ACC112 (cell line): ENCODE measurements at regions not wholly inside any gene's neighbourhood (a gene's known extent, or its start where the extent isn't known, plus 50 kb on each side); places are given as distances from the start of the nearest gene placed in this dataset.

Source experiments
- H2AFZ ChIP-seq: fragments of 200-600 bp; sonication (generic); one replicate; pipeline ENCODE4 v1.6.0; 2017; ENCODE audit warnings: antibody characterized with exemption, low read length; ENCODE audit not compliant: unreplicated experiment
- H3K27ac ChIP-seq: fragments of 200-600 bp; sonication (generic); 2 replicates; pipeline ENCODE4 v1.5.1; 2014; ENCODE audit warnings: low read depth, mild to moderate bottlenecking, antibody characterized with exemption, low read length, moderate library complexity
- H3K27me3 ChIP-seq: fragments of 200-600 bp; sonication (generic); 2 replicates; pipeline ENCODE4 v1.6.1; 2014; ENCODE audit warnings: mild to moderate bottlenecking, antibody characterized with exemption, low read length, moderate library complexity, mixed read lengths; ENCODE audit not compliant: insufficient read depth
- H3K36me3 ChIP-seq: fragments of 200-600 bp; sonication (generic); 2 replicates; pipeline ENCODE4 v1.6.1; 2016; ENCODE audit warnings: mild to moderate bottlenecking, antibody characterized with exemption, low read length, moderate library complexity, mixed read lengths; ENCODE audit not compliant: insufficient read depth
- H3K4me1 ChIP-seq: fragments of 200-600 bp; sonication (generic); one replicate; pipeline ENCODE4 v1.6.1; 2016; ENCODE audit warnings: low read length, mixed read lengths; ENCODE audit not compliant: insufficient read depth, unreplicated experiment, control insufficient read depth
- H3K4me3 ChIP-seq: fragments of 200-600 bp; sonication (generic); 2 replicates; pipeline ENCODE4 v1.5.1; 2014; ENCODE audit warnings: mild to moderate bottlenecking, low read depth, low read length
- H3K79me2 ChIP-seq: fragments of 200-600 bp; sonication (generic); one replicate; pipeline ENCODE4 v1.6.0; 2016; ENCODE audit warnings: low read length; ENCODE audit not compliant: control insufficient read depth, unreplicated experiment, insufficient read depth

GRCh38 chr17:71176331-71176730 lies 944.5 kb upstream of the SOX9 start:
- Histone ChIP-seq H2AFZ (no peak overlapping the region), H3K4me1 (no peaks in the 10 kb centered on the region), H3K36me3 (no peaks in the 10 kb centered on the region), H3K79me2 (no peaks in the 10 kb centered on the region), H3K27ac (no peak overlapping the region), H3K4me3 (no peak overlapping the region), H3K27me3 (no peaks in the 10 kb centered on the region)

GRCh38 chr17:71176928-71177443 lies 943.8 kb upstream of the SOX9 start:
- Histone ChIP-seq H3K79me2 (no peaks in the 10 kb centered on the region), H3K4me1 (no peaks in the 10 kb centered on the region), H3K36me3 (no peaks in the 10 kb centered on the region), H3K27ac (no peak overlapping the region), H3K27me3 (no peaks in the 10 kb centered on the region), H3K4me3 (no peak overlapping the region), H2AFZ (no peak overlapping the region)

- H3K27ac ChIP-seq = peak overlapping the region; percentile 50; the same call in 1 of the 2 replicates
- no peaks in the 10 kb centered on the region for H3K36me3 ChIP-seq
- no peaks in the 10 kb centered on the region for H3K4me1 ChIP-seq
- no peaks in the 10 kb centered on the region for H3K79me2 ChIP-seq
- H3K4me3 ChIP-seq = no peak overlapping the region
- H3K27me3 ChIP-seq = no peaks in the 10 kb centered on the region
- H2AFZ ChIP-seq = no peak overlapping the region
Measured at GRCh38 chr17:71180801-71181385, 939.9 kb upstream of the SOX9 start.

- Histone ChIP-seq H3K4me3 (no peak overlapping the region), H3K79me2 (no peaks in the 10 kb centered on the region), H2AFZ (no peak overlapping the region), H3K27ac (no peak overlapping the region), H3K27me3 (no peaks in the 10 kb centered on the region), H3K36me3 (no peaks in the 10 kb centered on the region), H3K4me1 (peaks cover 2% of the 10 kb centered on the region)
Measured at GRCh38 chr17:71183066-71183660, 937.7 kb upstream of the SOX9 start.

GRCh38 chr17:71184716-71185115 lies 936.1 kb upstream of the SOX9 start:
- H3K36me3 ChIP-seq = no peaks in the 10 kb centered on the region
- H3K4me1 ChIP-seq = peaks cover 17% of the 10 kb centered on the region
- H3K27ac ChIP-seq = no peak overlapping the region
- H3K27me3 ChIP-seq = no peaks in the 10 kb centered on the region
- H3K4me3 ChIP-seq = no peak overlapping the region
- no peaks in the 10 kb centered on the region for H3K79me2 ChIP-seq
- H2AFZ ChIP-seq = no peak overlapping the region

GRCh38 chr17:71187145-71187878 lies 933.5 kb upstream of the SOX9 start:
- no peaks in the 10 kb centered on the region for H3K79me2 ChIP-seq
- no peak overlapping the region for H2AFZ ChIP-seq
- no peak overlapping the region for H3K4me3 ChIP-seq
- H3K27ac ChIP-seq = no peak overlapping the region
- peaks cover 19% of the 10 kb centered on the region for H3K4me1 ChIP-seq
- H3K36me3 ChIP-seq = no peaks in the 10 kb centered on the region
- no peaks in the 10 kb centered on the region for H3K27me3 ChIP-seq

GRCh38 chr17:71188811-71189492 lies 931.9 kb upstream of the SOX9 start:
- Histone ChIP-seq H2AFZ (no peak overlapping the region), H3K27me3 (no peaks in the 10 kb centered on the region), H3K79me2 (no peaks in the 10 kb centered on the region), H3K4me1 (peaks cover 19% of the 10 kb centered on the region), H3K4me3 (peak overlapping the region; percentile 43; the same call in 1 of the 2 replicates), H3K27ac (peak overlapping the region; percentile 76), H3K36me3 (no peaks in the 10 kb centered on the region)

GRCh38 chr17:71189493-71189831 lies 931.4 kb upstream of the SOX9 start:
- Histone ChIP-seq H3K27me3 (no peaks in the 10 kb centered on the region), H3K4me3 (no peak overlapping the region), H2AFZ (no peak overlapping the region), H3K36me3 (no peaks in the 10 kb centered on the region), H3K79me2 (no peaks in the 10 kb centered on the region), H3K4me1 (peaks cover 19% of the 10 kb centered on the region), H3K27ac (peak overlapping the region; percentile 76)

- no peak overlapping the region for H3K4me3 ChIP-seq
- H3K27me3 ChIP-seq = no peaks in the 10 kb centered on the region
- H3K27ac ChIP-seq = no peak overlapping the region
- H3K4me1 ChIP-seq = peaks cover 19% of the 10 kb centered on the region
- H3K36me3 ChIP-seq = no peaks in the 10 kb centered on the region
- no peak overlapping the region for H2AFZ ChIP-seq
- H3K79me2 ChIP-seq = no peaks in the 10 kb centered on the region
Measured at GRCh38 chr17:71192039-71192555, 928.7 kb upstream of the SOX9 start.

GRCh38 chr17:71192848-71193247 lies 928.0 kb upstream of the SOX9 start:
- H3K4me3 ChIP-seq = no peak overlapping the region
- no peak overlapping the region for H2AFZ ChIP-seq
- H3K4me1 ChIP-seq = peaks cover 19% of the 10 kb centered on the region
- H3K79me2 ChIP-seq = no peaks in the 10 kb centered on the region
- no peaks in the 10 kb centered on the region for H3K36me3 ChIP-seq
- no peak overlapping the region for H3K27ac ChIP-seq
- H3K27me3 ChIP-seq = no peaks in the 10 kb centered on the region
